Smooth muscle cell of the brain vasculature (primary cell): ENCODE measurements at regions not wholly inside any gene's neighbourhood (a gene's known extent, or its start where the extent isn't known, plus 50 kb on each side); places are given as distances from the start of the nearest gene placed in this dataset.

Source experiments
- DNase-seq: peaks from one replicate; pipeline ENCODE4 v3.0.0-alpha.2; 2012; ENCODE audit warnings: low read depth, low spot score

- DNase-seq = no peak
These were observed 995.5 kb upstream of the GOT2 start for GRCh38 chr16:59729613-59730012.

GRCh38 chr16:59719121-59719520 lies 985.0 kb upstream of the GOT2 start:
- no peak for DNase-seq

- no peak for DNase-seq
These were observed 973.5 kb upstream of the GOT2 start for GRCh38 chr16:59707436-59708226.

- no peak for DNase-seq
These were observed 968.1 kb upstream of the GOT2 start for GRCh38 chr16:59701963-59702930.

DNA sequence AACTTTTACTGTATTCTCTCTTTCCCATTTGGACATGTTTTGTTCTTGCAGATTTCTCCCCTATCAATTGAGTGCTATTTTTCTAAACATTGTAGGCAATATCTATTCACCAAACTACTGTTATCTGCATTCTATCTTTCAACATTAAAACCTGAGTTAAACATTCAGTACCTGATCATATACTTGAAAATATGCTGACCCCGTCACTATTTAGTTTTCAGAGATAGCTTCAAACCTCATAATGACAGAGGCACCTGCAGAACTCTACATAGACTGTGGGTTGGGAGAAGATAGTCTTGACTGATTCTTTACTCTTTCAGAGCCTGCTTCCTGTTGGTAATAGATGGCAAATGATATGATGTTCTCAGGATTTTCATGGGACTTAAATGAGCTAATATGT lies 965.7 kb upstream of the GOT2 start:
- no peak for DNase-seq

DNA sequence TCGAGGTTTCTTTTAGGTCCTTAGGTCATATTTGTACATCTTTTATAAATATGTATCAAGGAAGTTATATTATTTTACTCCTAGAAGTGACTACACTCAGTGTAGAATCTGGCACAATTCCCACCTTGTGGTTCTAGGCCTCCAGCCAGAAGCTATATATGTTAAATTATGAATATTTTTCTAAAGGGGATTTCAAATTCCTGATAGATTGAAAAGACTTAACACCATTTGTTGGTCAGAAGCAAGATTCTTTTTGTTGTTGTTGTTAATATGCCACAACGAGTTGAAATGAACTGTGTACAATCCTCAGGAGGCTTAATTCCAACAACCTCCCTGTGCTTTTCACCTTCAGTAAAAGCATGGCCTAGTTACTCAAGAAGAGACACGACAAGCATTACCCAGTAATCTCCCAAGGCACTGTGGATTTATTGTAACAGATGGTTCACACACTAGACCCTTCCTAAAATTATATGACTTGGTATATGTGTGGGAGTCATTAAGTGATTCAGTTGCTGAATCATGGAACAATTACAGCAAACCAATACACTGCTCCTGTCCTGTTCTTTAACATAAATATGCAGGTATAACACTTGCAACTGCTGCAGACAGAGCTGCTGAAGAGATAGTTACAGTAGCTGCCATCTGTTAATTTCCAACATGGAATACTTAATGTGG lies 964.4 kb upstream of the GOT2 start:
- peak; percentile 21 for DNase-seq

DNA sequence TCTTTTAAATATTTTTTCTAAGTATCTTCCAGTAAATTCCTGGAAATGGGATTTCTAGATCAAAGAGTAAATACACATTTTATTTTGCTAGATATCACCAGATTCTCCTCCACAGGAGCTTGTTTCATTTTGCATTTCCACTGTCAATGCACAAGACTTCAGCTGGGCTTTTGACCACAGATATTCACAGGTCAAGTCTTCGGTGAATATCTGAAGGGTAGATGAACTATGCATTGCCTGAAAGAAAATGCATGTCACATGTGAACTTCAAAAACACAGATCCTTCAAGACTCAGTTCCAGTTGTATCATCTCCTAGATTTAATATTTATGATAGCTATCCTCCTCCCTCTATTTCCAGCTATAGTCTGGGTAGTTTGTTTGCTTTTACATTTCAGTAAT lies 963.6 kb upstream of the GOT2 start:
- DNase-seq = peak; percentile 13

- no peak for DNase-seq
These were observed 963.1 kb upstream of the GOT2 start for GRCh38 chr16:59697236-59697635.

DNA sequence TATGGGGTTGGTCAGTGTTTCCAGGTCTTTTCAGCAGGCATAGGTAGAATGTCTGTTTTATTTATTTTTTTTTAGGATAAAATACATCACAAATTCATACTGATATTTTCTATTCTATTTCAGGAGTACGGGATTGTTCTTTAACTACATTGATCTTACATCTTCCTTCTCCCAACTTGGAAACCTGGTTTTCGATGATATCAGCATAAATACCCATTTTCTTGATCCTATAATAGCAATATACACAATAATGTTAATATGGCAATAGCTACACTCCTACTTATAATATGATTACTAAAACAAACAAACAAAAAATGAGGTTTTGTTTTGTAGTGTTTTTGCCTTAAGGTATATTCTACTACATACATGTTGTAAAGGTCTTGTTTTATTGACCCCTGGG lies 962.4 kb upstream of the GOT2 start:
- DNase-seq = no peak

DNA sequence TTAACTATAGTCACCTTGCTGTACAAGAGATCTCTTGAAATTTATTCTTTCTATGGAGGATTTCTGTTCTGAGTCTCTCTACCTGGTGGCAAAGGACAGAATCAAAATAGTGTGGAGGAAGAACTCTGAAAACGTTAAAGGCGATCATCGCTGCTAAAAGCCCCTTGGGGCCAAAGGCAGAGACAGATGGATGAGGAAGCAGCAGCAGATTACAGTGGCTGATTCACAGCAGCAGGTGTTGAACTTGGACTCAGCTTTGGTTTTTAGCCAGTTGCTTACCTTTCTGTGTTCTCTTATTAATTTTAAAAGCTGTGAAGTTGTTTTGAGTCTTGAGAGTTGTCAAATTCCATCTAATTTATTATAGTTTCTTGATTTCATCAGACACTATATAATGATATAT lies 956.1 kb upstream of the GOT2 start:
- DNase-seq = no peak

- no peak for DNase-seq
These were observed 953.9 kb upstream of the GOT2 start for GRCh38 chr16:59688006-59688405.

DNA sequence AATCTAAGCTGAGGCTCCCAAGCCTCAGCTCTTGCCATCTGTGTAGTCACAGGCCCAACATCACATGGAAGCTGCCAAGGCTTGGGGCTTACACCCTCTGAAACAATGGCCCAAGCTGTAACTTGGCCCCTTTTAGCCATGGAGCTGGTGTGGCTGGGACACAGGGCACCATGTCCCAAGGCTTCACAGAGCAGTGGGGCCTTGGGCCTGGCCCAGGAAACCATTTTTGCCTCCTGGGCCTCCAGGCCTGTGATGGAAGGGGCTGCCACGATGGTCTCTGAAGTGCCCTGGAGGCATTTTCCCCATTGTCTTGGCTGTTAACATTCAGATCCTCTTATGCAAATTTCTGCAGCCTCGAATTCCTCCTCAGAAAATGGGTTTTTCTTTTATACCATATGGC lies 952.3 kb upstream of the GOT2 start:
- DNase-seq = no peak

- no peak for DNase-seq
These were observed 950.8 kb upstream of the GOT2 start for GRCh38 chr16:59684911-59685310.

DNA sequence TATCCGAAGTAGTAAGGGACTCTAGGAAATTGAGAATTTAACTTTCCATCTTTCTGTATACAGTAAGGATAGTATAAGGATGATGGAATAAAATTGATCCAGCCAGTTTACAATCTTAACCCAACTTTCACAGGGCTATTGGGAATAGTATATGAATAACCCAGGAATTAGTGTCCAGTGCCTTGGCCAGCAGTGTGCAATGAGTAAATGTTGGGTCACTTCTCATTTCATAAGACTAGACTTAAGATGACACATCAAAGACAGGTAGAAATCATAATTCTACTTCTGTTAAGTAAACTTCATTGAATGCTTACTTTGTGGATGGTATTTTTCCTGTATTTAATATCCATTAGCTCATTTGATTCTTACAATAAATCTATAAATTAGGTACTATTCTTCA lies 949.6 kb upstream of the GOT2 start:
- no peak for DNase-seq

DNA sequence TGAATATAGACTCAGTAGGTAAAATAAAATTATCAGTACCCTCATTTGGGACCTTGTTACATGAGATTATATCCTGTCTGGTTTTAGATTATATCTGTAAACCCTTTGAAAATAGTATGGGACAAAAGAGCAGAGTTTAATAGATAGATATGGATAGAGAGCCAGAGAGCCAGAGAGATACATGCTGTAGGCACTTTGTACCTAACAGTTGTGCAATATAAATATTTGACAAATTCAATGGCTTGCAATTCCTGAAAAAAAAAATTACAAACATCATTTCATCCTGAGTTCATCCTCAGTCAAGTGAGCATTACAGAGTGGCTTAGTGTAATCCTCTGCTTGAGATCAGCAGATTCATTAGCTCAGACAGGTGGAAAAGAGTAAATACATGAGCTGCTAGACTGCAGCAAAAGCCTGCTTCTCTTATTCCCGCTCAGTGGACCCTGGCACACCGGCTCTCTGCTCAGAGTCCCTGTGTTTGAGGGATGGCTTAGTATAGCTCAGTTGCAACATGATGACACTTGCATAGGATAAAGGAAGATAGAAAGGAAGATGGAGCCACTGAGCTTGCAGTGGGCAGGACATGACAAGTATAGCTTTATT lies 931.6 kb upstream of the GOT2 start:
- DNase-seq = no peak

DNA sequence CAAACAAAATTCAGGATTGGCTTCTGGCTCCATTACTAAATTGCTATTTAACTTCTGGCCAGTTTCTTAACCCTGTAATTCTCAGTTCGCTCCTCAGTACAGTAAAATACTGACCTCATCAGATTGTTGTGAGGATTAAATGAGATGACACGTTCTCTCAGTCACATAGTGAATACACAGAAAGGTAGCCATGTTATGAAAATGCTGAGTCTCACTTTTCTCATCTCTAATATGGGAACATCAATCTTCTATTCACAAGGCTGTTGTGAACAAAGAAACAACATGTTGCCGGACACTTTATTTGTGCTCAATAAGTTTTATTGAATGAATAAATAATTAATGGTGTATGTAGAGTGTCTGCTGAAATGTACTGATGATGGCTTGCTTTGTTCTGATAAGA lies 924.5 kb upstream of the GOT2 start:
- DNase-seq = no peak

- no peak for DNase-seq
These were observed 920.9 kb upstream of the GOT2 start for GRCh38 chr16:59655031-59655430.

GRCh38 chr16:59654455-59654854 lies 920.3 kb upstream of the GOT2 start:
- DNase-seq = no peak

DNA sequence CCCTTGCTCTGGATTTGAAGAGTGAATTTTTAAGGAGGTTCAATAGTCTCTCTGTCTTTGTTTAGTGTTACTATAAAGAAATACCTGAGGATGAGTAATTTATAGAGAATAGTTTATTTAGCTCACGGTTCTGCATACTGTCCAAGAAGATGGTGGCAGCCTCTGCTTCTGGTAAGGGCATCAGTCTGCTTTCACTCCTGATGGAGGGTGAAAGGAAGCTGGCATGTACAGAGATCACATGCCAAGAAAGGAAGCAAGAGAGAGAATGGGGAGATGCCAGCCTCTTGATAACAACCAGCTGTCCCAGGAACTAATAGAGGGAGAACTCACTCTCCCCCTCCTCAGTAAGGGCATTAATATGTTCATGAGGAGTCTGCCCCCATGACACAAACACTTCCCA lies 917.5 kb upstream of the GOT2 start:
- no peak for DNase-seq

GRCh38 chr16:59645194-59645593 lies 911.1 kb upstream of the GOT2 start:
- DNase-seq = no peak

- DNase-seq = no peak
These were observed 901.6 kb upstream of the GOT2 start for GRCh38 chr16:59635674-59636073.

GRCh38 chr16:59634951-59635350 lies 900.8 kb upstream of the GOT2 start:
- DNase-seq = no peak
